ENCODE measurements at regions not wholly inside any gene's neighbourhood (a gene's known extent, or its start where the extent isn't known, plus 50 kb on each side); places are given as distances from the start of the nearest gene placed in this dataset.
A peak's percentile ranks its signal among the peaks of the same experiment; 100 is the strongest.
"Not testable (repeated sequence)": the region's sequence is repeated elsewhere in the genome, so short reads cannot be mapped to it uniquely, and the experiment has no call there.

DNA sequence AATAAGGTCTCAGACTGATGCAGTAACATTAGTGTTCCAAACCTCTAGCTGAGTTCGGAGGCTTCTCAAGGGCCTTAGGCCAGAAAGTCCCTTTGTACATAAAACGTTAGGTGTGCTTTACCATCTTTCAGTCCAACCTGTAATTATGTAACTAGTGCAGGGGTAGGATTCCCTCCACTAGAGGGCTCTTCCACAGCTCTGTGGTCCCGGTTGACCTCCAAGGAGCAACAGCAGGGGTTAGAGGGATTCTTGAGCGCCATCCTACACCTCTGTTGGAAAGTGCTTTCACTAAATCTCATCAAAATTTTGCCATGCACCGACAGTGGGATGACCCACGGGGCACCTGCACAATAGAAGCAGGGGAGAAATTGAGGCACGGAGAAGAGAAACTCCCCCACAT lies 155.8 kb upstream of the LRP1B start:
- peak; percentile 18 for DNase-seq
- Mint-ChIP-seq H3K9me3 (no peaks in the 10 kb centered on the region), H3K27me3 (ENCODE audit: low read depth, poor library complexity) (no peaks in the 10 kb centered on the region), H3K27ac (no peak overlapping the region), H3K36me3 (ENCODE audit: low read depth) (no peaks in the 10 kb centered on the region), H3K4me3 (no peak overlapping the region), H3K4me1 (peaks cover 6% of the 10 kb centered on the region)
- TF ChIP-seq, protein P1, sequence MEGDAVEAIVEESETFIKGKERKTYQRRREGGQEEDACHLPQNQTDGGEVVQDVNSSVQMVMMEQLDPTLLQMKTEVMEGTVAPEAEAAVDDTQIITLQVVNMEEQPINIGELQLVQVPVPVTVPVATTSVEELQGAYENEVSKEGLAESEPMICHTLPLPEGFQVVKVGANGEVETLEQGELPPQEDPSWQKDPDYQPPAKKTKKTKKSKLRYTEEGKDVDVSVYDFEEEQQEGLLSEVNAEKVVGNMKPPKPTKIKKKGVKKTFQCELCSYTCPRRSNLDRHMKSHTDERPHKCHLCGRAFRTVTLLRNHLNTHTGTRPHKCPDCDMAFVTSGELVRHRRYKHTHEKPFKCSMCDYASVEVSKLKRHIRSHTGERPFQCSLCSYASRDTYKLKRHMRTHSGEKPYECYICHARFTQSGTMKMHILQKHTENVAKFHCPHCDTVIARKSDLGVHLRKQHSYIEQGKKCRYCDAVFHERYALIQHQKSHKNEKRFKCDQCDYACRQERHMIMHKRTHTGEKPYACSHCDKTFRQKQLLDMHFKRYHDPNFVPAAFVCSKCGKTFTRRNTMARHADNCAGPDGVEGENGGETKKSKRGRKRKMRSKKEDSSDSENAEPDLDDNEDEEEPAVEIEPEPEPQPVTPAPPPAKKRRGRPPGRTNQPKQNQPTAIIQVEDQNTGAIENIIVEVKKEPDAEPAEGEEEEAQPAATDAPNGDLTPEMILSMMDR (IDR thresholded peaks at IDR 0.05) = peak; percentile 54

DNA sequence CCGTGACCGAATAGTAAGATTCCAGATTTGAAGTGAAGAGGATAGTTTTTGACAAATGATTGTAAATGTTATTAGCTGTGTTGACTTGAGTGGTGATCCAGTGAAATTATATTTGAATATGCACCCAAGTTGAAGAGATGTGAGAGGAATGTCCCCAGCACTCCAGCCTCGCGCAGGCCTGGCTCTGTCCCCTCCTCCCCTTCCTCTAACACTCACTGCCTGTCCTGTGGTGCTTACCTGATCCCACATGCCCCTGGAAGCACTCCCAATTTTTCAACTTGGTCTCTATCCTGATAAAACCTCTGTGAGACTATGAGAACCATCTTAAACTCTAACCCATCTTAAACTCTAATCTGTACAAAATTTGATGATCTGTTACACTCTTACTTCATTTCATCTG lies 154.7 kb upstream of the LRP1B start:
- TF ChIP-seq, protein P1 (IDR thresholded peaks at IDR 0.05) = no peak
- no peaks in the 10 kb centered on the region for H3K36me3 Mint-ChIP-seq (ENCODE audit: low read depth)
- no peak for DNase-seq
- peaks cover 6% of the 10 kb centered on the region for H3K4me1 Mint-ChIP-seq
- no peak overlapping the region for H3K4me3 Mint-ChIP-seq
- no peaks in the 10 kb centered on the region for H3K27me3 Mint-ChIP-seq (ENCODE audit: low read depth, poor library complexity)
- no peak overlapping the region for H3K27ac Mint-ChIP-seq
- H3K9me3 Mint-ChIP-seq = no peaks in the 10 kb centered on the region

DNA sequence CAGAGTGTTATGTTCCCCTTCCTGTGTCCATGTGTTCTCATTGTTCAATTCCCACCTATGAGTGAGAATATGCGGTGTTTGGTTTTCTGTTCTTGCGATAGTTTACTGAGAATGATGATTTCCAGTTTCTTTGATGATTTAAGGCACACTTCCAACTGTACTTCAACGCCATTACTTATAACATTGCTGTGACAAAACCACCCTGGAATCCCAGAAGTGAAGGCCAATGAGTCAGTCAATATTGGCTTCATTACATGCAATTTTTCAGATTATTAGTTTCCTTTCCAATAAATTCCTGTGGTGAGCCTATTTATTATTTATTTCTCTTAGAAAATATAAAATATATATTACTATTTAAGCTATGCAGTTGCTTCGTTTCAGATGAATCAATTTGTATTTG lies 153.5 kb upstream of the LRP1B start:
- H3K27me3 Mint-ChIP-seq (ENCODE audit: low read depth, poor library complexity); H3K27ac Mint-ChIP-seq; DNase-seq; H3K4me3 Mint-ChIP-seq; H3K9me3 Mint-ChIP-seq; H3K4me1 Mint-ChIP-seq; H3K36me3 Mint-ChIP-seq (ENCODE audit: low read depth): not testable (repeated sequence)

DNA sequence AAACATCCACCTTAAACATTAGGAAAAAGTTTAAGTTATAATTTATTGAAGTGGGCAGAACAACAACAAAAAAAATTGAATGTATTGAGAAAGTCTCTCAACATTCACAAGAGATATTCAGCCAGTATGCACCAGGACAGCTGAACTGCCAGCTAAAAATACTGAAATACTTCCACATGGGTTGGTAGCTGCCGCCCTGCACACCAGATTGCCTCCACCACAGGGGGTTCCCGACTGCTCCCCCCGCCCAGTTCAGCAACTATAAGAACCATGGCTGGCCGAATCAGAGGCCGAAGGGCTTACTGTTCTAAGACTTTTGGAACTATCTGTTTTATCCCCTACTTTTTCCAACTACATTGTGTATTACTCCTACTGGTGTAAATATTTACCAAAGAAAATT lies 150.0 kb upstream of the LRP1B start:
- Mint-ChIP-seq H3K27me3 (ENCODE audit: low read depth, poor library complexity) (no peaks in the 10 kb centered on the region), H3K36me3 (ENCODE audit: low read depth) (no peaks in the 10 kb centered on the region), H3K9me3 (peaks cover 4% of the 10 kb centered on the region), H3K4me3 (no peak overlapping the region), H3K4me1 (no peaks in the 10 kb centered on the region), H3K27ac (no peak overlapping the region)
- no peak for DNase-seq
- TF ChIP-seq, protein P1 (IDR thresholded peaks at IDR 0.05) = no peak

DNA sequence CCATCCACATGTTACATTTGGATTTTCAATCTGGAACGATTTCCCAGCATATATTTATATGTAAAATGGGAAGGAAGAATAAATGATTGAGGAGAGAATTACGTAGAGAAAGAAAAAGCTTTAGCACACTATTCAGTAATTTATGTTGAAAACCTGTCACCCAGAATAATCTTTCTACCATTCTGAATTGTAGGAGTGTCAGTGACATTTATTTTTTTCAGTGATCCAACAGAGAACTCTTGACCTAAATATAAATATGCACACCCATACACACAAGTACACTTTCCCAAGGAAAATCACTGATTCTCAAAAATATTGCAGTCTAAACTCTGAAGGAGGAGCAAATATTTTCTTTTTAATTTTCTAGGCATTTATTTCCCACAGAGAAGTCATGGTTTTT lies 140.2 kb upstream of the LRP1B start:
- H3K4me3 Mint-ChIP-seq = no peak overlapping the region
- no peak overlapping the region for H3K27ac Mint-ChIP-seq
- H3K27me3 Mint-ChIP-seq (ENCODE audit: low read depth, poor library complexity) = no peaks in the 10 kb centered on the region
- TF ChIP-seq, protein P1 (IDR thresholded peaks at IDR 0.05) = no peak
- H3K9me3 Mint-ChIP-seq = no peaks in the 10 kb centered on the region
- no peaks in the 10 kb centered on the region for H3K4me1 Mint-ChIP-seq
- DNase-seq = no peak
- no peaks in the 10 kb centered on the region for H3K36me3 Mint-ChIP-seq (ENCODE audit: low read depth)

DNA sequence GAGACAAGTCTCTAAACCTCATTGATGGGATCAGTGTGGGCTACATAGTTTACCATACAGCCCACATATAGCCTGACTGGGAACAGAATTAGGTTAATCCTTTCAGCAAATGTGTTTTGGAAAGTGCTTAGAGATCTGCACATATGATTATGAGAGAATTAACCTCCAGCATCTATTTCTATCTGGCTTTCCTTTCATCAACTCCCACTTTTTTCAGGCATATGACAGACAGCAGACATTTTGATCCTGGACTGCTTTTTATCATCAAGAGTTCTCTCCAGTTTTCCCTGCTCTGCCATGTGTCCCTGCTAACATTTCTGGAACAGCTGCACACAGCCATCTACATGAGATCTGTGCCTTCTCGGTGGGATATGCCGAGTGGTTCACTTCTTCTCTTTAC lies 139.5 kb upstream of the LRP1B start:
- Mint-ChIP-seq H3K4me1 (no peaks in the 10 kb centered on the region), H3K9me3 (no peaks in the 10 kb centered on the region), H3K27me3 (ENCODE audit: low read depth, poor library complexity) (no peaks in the 10 kb centered on the region), H3K4me3 (no peak overlapping the region), H3K27ac (no peak overlapping the region), H3K36me3 (ENCODE audit: low read depth) (no peaks in the 10 kb centered on the region)
- no peak for DNase-seq
- TF ChIP-seq, protein P1 (IDR thresholded peaks at IDR 0.05) = no peak
